Left ventricle myocardium superior (tissue), 1 donor: ENCODE measurements at regions not wholly inside any gene's neighbourhood (a gene's known extent, or its start where the extent isn't known, plus 50 kb on each side); places are given as distances from the start of the nearest gene placed in this dataset.

Experiments
- ATAC-seq: fragments of 200-7000 bp; cut with Tn5 transposase; one replicate; pipeline ENCODE4 v1.9.1; 2020; ENCODE audit warnings: mild to moderate bottlenecking, moderate library complexity
- DNase-seq: peaks from one replicate; pipeline ENCODE4 v3.0.0-alpha.2; 2020
- intact Hi-C: fragments of 100-400 bp; cut with micrococcal nuclease; formaldehyde crosslinking; loops from one replicate; pipeline ENCODE4 v1.11.0; 2022
- donor health status: DM: no; HTN: yes; CAD: no; lungs with severe emphysema.

DNA sequence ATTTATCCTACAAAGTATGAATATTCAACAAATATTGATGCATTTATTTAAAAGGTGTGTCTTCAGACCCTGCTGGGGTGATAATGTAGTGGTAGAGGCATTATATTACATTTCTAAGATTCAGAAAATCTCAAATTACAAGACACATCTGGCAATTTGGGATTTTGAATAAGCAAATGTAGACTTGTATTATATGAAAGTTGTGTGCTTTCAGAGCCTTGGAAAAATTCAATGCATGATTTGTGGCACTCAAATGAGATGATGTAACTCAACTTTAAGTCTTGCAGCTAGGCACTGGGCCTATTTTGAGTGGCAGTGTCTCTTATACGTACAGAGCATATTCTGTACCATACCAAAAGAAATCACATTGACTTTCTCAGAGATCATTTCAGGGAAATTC, 214.4 kb downstream of the ETS1 start:
- DNase-seq: no peak
- intact Hi-C loops: no loop called here
- no peak for ATAC-seq

DNA sequence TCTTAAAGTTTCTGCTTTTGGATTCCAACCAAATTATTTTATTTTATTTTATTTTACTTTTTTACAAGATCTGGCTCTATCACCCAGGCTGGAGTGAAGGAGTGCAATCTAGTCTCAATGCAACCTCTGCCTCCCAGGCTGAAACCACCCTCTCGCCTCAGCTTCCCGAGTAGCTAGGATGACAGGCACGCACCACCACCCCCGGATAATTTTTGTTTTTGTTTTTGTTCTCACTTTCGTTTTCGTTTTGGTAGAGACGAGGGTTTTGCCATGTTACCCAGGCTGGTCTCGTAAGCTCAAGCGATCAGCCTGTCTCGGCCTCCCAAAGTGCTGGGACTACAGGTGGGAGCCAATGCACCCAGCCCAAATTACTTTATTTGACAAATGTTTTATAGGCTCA, 219.8 kb downstream of the ETS1 start:
- no peak for DNase-seq
- intact Hi-C loops: no loop called here
- no peak for ATAC-seq

DNA sequence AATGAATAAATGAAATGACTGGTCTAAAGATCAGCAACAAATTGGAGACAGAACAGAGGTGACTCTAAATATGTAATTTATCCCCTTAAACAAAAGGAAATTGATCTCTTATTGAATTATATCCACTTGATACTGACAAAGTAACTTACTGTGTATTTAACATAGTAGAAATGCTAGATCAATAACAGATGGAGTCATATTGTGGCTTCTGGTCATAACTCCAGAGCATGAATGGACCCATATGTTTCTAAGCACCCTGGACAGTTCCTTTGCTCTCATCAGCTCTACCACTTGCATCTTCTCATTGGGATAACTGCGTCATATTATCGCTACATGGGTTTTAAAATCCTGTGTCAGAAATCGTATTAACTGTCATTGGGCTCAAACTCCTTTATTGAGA, 222.3 kb downstream of the ETS1 start:
- no peak for ATAC-seq
- intact Hi-C loops: no loop called here

DNA sequence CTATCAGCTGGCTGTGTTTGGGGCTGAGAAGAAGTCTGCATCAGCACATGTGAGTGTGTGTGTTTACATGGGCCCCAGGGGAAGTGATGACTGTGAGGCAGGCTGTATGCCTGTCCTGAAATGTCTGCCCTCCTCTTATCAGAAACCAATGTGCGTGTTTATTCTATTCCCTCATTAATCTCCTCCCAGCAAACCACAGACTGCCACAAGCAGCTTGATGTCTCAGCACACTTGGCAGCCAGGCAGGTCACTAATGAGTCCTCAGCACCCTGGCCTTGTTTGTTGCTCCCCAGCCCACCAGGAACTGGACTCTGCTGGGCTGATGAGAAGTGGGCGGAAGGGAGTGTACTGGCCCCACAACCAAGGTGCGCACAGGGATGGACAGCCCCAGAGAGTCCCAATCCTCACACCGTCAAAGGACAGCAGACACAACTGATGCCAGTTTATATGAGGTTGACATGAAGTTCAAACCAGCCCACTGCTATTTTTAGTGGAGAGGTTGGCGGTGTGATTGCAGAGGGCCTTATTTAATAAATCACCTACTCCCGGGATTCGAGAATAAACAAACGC, 225.8 kb downstream of the ETS1 start:
- DNase-seq: no peak
- peak; percentile 57 for ATAC-seq
- intact Hi-C loops: no loop called here

More for the DNA sequence above, 222.3 kb downstream of the ETS1 start:
- DNase-seq: no peak

DNA sequence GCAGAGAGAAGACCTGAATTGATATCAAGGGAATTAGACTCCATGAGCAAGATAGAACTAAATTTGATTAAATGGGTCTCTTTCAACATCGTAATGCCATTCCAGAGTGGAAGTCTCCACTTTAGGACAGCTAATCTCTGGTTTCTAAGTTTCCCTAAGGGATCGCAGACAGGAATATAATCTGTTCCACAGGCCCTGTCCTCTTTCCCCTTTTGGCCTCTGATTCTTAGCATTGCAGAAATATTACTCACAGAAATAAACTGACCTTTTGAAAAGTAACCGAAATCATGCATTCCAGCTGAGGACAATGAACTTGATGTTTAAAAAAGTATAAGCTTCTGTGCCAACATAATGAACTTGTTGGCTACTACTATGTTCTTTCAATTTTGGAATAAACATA, 227.8 kb downstream of the ETS1 start:
- ATAC-seq (peak; percentile 51), DNase-seq (no peak)
- intact Hi-C loops: no loop called here

DNA sequence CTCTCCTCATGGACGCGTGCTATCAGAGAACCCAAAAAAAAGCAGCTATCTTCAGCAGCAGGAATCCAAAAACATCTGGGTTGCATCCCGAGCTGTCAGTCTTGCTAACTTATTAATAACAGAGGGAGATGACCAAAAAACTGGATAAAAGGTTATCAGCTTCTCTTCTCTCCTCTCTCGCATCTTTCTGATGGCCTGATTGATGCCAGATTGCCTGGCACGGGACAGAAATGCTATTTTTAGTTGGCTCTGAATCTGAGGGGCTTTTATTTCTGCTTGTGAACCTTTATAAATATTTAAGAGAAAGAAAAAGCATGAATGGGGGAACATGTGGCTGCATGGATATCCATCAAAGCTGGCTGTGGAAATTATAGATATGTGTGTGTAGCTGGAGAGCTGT, 230.3 kb downstream of the ETS1 start:
- DNase-seq (no peak), ATAC-seq (no peak)
- intact Hi-C loops: no loop called here

DNA sequence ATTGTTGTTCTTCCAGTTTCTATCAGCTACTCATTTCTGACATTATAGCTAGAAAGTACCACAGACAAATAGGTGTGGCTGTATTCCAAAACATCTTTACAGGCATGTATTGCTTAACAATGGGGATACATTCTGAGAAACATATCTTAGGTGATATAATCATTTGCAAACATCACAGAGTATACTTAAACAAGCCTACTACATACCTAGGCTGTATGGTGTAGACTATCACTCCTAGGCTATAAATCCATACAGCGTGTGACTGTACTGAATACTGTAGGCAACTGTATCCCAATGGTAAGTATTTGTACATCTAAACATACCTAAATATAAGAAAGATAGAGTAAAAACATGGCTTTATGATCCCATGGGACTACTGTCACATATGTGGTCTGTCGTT, 231.8 kb downstream of the ETS1 start:
- ATAC-seq: no peak
- intact Hi-C loops: no loop called here
- no peak for DNase-seq

DNA sequence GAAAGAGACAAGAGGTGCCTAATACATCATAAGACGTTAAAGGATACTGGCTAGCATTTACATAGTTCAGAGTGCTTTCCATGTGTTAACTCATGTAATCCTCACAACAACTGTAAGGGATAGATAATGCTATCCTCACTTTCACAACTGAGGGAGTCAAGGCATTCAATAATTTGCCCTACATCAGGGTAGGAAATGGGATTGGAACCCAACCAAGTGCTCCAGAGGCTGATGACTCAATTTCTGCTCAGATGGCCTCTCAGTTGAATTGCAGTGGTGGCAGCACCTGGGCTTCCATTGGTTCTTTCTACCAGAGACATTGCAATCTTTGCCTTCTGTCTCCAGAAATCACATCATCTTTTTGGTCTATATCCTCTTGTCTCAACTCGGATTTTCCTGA, 232.9 kb downstream of the ETS1 start:
- intact Hi-C loops: no loop called here

DNA sequence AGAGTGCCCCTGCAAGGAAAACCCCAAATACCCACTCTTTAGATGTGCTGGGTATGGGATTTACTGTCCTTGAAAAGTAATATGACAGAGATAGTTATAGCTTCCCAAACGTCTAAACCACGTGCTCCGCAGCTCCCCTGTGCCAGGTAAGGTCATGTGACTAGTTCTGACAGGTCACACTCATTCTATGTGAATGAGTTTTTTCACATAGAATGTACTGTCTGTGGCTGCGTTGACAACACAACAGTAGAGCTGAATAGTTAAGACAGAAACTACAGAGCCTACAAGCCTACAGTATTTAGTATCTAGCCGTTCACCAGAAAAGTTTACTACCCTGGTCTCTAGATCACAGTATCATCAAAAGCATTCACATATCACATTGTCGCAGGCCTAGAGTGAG, 236.2 kb downstream of the ETS1 start:
- intact Hi-C loops: no loop called here
- ATAC-seq (no peak), DNase-seq (no peak)

More for the DNA sequence above, 232.9 kb downstream of the ETS1 start:
- no peak for DNase-seq
- no peak for ATAC-seq

DNA sequence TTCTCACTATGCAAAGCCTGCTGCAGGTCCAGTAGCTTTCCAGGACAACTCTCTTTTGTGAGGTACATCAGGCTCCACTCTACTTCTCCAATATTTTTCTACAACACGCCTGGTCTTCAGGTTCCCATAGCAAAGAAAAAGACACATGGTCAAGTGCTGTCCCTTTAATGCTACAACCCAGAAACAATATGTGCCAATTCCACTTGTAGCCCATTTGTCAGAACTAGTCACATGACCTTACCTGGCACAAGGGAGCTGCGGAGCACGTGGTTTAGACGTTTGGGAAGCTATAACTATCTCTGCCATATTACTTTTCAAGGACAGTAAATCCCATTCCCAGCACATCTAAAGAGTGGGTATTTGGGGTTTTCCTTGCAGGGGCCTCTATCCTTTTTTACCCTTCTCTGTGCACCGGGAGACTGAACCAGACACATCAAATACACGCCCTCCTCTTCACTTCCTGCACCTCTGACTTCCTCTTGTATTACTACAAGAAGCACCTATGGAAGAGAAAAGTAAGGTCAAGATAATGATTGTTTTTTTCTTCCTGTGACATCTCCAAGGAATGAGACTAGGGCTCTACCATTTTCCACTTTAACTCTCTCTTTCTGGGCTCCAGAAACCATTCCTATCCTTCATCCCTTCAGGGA, 237.6 kb downstream of the ETS1 start:
- DNase-seq (no peak), ATAC-seq (no peak)
- intact Hi-C loops: no loop called here

DNA sequence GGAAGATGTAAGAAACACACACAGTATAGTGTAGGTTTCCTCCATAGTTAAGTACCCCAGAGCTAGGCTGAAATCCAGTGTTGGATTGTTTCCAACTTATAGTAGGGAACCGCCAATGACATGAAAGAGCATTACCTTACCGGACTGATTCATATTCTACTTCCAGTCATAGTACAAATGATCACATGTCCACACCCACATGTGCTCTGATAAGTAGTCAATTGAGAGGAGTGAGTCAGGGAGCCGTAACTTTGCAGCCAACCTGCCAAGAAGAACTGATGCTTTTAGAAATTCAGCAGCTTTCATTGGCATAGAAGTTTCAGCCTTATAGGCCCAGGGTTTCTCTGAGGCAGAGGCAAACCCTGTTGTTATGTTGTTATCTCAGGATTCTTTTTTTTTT, 240.6 kb downstream of the ETS1 start:
- ATAC-seq (no peak), DNase-seq (no peak)
- intact Hi-C loops: no loop called here

DNA sequence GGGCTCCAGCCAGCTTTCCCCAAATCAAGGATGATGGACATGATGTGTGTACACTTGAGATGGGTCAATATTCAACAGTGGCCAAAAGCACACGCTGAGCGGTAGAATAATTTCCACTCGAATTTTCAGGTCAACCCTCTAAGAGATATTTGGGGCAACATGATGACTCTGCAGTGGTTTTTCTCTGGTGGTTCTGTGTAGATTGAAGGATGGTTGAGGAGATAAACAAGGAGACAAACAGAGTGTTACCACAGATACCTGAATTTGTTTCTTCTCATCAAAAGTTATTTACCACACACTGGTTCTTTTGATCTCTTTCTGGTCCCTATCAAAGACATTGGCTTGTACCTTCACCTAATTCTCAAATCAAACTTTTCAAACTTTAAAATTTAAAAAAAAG, 242.0 kb downstream of the ETS1 start:
- DNase-seq (no peak), ATAC-seq (no peak)
- intact Hi-C loops: no loop called here

DNA sequence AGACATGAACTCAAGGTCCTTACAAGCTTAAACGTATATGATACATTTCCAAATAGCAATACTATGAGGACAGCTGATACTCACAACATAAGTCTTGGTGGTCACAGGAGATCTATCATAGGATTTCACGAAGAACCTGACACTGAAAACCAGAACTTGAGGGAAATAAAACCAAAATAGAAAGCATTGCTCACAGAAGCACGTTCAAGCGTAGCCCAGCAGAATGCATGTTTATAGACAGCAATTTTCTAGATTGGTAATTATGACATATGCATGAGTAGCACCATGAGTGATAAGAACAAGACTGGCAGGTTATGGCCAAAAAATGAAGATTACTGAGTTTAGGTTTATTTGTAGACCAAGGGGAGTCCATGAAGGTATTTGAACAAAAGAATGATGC, 243.5 kb downstream of the ETS1 start:
- ATAC-seq (no peak), DNase-seq (no peak)
- intact Hi-C loops: no loop called here

DNA sequence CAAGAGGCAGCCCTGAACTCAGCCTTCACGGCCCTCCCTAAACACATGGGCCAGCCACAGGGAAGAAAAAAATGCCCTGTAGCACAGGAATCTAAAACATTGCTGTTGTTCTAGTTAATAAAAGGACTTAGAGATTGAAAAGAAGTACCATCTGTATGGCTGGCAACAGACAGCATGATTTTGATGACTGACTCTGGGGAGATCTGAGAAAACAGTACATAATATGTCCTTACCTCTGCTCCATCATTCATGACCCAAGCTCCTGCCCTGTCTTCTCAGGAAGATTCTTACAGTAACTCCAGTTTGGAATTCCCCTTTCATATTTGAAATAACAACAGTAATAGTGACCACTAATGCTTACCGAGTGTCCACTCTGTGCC, 244.2 kb downstream of the ETS1 start:
- DNase-seq (no peak), ATAC-seq (no peak)
- intact Hi-C loops: no loop called here

DNA sequence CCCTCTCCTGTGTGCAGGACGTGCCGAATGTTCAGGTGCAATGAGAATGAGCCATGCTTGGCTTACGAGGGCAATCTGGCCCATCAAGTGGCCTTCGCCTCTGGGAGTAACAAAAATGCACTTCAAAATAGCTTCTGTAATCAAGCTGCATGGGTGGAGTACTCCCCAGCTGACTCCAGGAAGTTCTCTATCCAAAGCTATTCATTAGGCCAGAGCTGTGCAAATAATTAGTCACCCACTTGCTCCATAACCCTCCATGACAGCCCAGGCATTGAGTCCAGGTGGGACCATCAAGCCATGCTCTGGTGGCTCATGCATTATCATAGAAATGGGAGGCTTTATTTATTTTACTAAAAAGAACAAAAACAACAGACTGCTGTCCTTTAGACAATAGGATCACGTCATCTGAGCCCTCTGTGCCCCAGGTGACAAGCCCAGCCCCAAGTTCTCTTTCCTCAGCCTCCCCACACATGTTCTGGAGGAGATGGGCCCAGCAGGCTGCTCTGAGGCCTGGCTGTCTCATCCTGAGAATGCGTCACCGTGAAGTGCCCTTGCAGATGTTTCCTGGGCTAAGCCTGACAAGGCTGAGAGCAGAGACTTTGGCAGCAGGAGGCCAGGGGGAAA, 244.7 kb downstream of the ETS1 start:
- intact Hi-C loops: no loop called here
- ATAC-seq: peak; percentile 89
- DNase-seq: peak; percentile 50

DNA sequence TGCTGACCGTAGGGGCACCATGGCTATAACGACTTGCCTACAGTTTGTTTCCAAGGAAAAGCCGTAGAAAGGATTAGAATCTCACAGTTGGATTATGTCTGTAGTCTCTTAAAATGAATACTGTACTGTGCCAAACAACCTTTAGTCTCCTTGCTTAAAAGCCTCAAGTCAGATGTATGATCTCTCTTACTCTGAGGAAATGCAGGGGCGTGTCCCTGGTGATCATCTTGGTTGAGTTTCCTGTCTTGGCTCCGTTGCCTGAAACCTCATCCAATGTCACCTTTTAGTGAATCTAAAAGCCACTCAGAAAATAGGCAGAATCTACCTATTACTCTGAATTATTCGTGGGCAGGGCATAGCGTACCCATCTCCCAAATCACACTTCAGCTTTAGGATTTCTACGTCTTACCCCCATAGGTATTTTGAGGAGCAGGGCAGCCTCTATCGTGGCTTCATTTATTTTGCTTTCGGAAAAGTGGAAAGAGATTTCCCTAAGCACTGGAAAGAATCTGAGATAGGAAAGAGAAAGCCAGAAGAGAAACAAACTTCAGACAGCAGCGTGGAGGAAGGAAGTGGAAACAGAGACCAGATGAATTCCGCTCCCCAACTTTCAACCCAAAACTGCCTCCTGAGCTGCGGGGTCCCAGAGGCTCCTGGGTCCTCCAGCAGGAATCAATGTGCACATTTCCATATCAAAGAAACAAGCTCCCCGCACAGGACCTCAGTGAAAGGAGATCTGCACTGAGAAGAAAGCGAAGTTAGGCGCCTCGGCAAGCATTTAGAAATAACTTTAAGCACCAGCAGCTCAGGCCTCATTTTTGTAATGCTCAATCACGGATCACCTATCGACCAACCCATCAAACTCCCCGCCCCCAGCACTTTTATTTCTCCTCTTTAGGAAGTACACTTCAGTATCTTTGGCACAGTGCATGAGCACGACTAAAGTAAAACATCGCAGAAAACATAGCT, 245.8 kb downstream of the ETS1 start:
- peak; percentile 44 for ATAC-seq
- intact Hi-C loops: no loop called here
- no peak for DNase-seq

DNA sequence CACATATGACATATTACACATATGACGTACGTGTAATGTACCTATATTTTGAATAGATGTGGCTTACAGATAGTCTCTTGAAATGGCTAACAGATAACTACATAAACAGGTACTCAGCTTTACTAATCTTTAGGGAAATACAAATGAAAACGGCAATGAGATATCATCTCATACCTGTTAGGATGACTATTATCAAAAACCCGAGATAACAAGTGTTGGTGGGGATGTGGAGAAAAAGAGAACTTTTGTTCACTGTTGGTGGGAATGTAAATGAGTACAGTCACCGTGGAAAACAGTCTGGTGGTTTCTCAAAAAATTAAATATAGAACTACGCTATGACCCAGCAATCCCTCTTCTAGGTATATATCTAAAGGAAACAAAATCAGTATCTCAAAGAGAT, 247.6 kb downstream of the ETS1 start:
- intact Hi-C loops: no loop called here
- DNase-seq: no peak
- ATAC-seq: no peak

DNA sequence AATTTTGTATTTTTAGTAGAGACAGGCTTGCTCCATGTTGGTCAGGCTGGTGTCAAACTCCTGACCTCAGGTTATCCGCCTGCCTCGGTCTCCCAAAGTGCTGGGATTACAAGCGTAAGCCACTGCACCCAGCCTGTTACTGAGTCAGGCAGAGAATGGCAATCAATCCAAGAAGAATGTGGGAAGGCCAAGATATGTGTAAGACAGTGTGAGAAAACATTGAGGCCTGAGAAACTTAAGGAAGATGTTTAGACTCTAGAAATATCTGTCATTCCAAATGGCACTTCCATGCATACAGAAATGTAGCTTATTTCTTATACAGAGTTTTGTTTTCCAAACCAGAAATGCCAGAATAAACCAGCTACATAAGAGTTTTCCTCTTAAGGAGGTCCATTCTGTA, 248.5 kb downstream of the ETS1 start:
- no peak for ATAC-seq
- intact Hi-C loops: no loop called here

DNA sequence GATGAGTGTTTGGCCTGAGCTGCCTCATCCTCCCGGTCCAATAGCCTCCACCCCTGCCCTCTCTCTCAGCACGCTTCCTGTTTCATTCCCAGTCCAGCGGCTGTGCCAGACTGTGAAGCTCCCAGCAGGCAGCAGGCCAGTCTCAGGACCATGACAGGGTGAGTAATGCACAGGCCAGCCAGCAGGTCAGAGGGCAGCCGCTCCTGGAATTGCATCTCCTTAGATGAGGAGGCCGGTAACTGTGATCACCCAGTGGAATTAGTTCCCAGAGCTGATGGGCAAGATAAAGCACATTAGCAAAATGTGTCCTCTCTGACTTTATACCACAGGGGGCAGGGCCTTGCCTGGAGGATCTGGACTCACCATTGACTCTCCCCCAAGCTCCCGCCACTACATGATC, 251.2 kb downstream of the ETS1 start:
- intact Hi-C loops: no loop called here
- ATAC-seq (peak; percentile 69), DNase-seq (peak; percentile 64)

More for the DNA sequence above, 248.5 kb downstream of the ETS1 start:
- no peak for DNase-seq

DNA sequence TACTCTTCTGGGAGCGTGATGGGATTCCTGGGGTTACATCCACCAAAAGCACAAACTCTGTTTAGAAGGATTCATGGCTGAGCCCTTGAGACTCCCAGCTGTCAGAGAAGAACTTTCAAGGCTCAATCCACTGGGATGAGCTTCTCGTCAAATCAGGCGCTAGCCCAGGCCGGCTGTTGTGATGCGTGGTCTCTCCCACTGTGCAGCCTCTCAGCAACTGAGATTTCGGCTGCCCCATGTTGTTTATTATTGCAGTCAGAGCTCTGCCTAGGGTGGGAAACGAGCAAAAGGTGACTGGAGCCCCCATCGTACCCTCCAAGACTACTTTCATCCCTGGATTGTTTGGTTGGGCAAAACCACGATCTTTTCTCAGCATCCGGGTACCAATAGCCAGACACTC, 251.6 kb downstream of the ETS1 start:
- DNase-seq (no peak), ATAC-seq (no peak)
- intact Hi-C loops: no loop called here
